ENCODE measurements at regions not wholly inside any gene's neighbourhood (a gene's known extent, or its start where the extent isn't known, plus 50 kb on each side); places are given as distances from the start of the nearest gene placed in this dataset.

GRCh38 chr4:157983300-157983699 is 189.5 kb downstream of the GASK1B start:
- DNase-seq (ENCODE audit: low read depth, low spot score), result no peak
- H3K27ac ChIP-seq, result no peak overlapping the region

GRCh38 chr4:157980158-157980557 is 192.7 kb downstream of the GASK1B start:
- H3K27ac ChIP-seq, result no peak overlapping the region
- DNase-seq (ENCODE audit: low read depth, low spot score), result no peak

- DNase-seq (ENCODE audit: low read depth, low spot score), result no peak
- no peak overlapping the region for H3K27ac ChIP-seq
These were observed 194.0 kb downstream of the GASK1B start for GRCh38 chr4:157978680-157979361.

GRCh38 chr4:157977086-157977485 is 195.7 kb downstream of the GASK1B start:
- no peak overlapping the region for H3K27ac ChIP-seq
- no peak for DNase-seq (ENCODE audit: low read depth, low spot score)

- no peak for DNase-seq (ENCODE audit: low read depth, low spot score)
- H3K27ac ChIP-seq, result no peak overlapping the region
These were observed 199.5 kb downstream of the GASK1B start for GRCh38 chr4:157973297-157973696.

GRCh38 chr4:157964463-157964862 is 208.4 kb downstream of the GASK1B start:
- DNase-seq (ENCODE audit: low read depth, low spot score), result no peak
- H3K27ac ChIP-seq, result no peak overlapping the region

- DNase-seq (ENCODE audit: low read depth, low spot score), result no peak
- H3K27ac ChIP-seq, result no peak overlapping the region
These were observed 211.4 kb downstream of the GASK1B start for GRCh38 chr4:157961229-157961990.

GRCh38 chr4:157957905-157958304 is 214.9 kb downstream of the GASK1B start:
- DNase-seq (ENCODE audit: low read depth, low spot score), result no peak
- H3K27ac ChIP-seq, result no peak overlapping the region

GRCh38 chr4:157942017-157942416 is 230.8 kb downstream of the GASK1B start:
- DNase-seq (ENCODE audit: low read depth, low spot score), result no peak
- H3K27ac ChIP-seq, result no peak overlapping the region

GRCh38 chr4:157934151-157934550 is 238.7 kb downstream of the GASK1B start:
- no peak for DNase-seq (ENCODE audit: low read depth, low spot score)
- H3K27ac ChIP-seq, result no peak overlapping the region

- DNase-seq (ENCODE audit: low read depth, low spot score), result no peak
- no peak overlapping the region for H3K27ac ChIP-seq
These were observed 239.9 kb downstream of the GASK1B start for GRCh38 chr4:157932936-157933335.

- no peak for DNase-seq (ENCODE audit: low read depth, low spot score)
- H3K27ac ChIP-seq, result no peak overlapping the region
These were observed 243.3 kb downstream of the GASK1B start for GRCh38 chr4:157929486-157929885.

- no peak overlapping the region for H3K27ac ChIP-seq
- DNase-seq (ENCODE audit: low read depth, low spot score), result no peak
These were observed 254.6 kb downstream of the GASK1B start for GRCh38 chr4:157918036-157918832.

- no peak overlapping the region for H3K27ac ChIP-seq
- DNase-seq (ENCODE audit: low read depth, low spot score), result no peak
These were observed 260.6 kb downstream of the GASK1B start for GRCh38 chr4:157912212-157912611.

GRCh38 chr4:157911662-157912061 is 261.2 kb downstream of the GASK1B start:
- H3K27ac ChIP-seq, result no peak overlapping the region
- DNase-seq (ENCODE audit: low read depth, low spot score), result no peak

GRCh38 chr4:157908691-157909090 is 264.1 kb downstream of the GASK1B start:
- no peak for DNase-seq (ENCODE audit: low read depth, low spot score)

GRCh38 chr4:157908031-157908430 is 264.8 kb downstream of the GASK1B start:
- DNase-seq (ENCODE audit: low read depth, low spot score), result no peak
- no peak overlapping the region for H3K27ac ChIP-seq

More at GRCh38 chr4:157908691-157909090, 264.1 kb downstream of the GASK1B start:
- no peak overlapping the region for H3K27ac ChIP-seq

GRCh38 chr4:157907226-157907946 is 265.4 kb downstream of the GASK1B start:
- no peak for DNase-seq (ENCODE audit: low read depth, low spot score)
- no peak overlapping the region for H3K27ac ChIP-seq

GRCh38 chr4:157898836-157899605 is 273.8 kb downstream of the GASK1B start:
- no peak overlapping the region for H3K27ac ChIP-seq
- no peak for DNase-seq (ENCODE audit: low read depth, low spot score)
